Keratinocyte (primary cell): ENCODE measurements at regions not wholly inside any gene's neighbourhood (a gene's known extent, or its start where the extent isn't known, plus 50 kb on each side); places are given as distances from the start of the nearest gene placed in this dataset.

Experiments used
- DNase-seq: peaks from one replicate; pipeline ENCODE4 v3.0.0-alpha.2; 2011; ENCODE audit warnings: low read depth, missing footprints, low spot score
- FAIRE-seq: peaks from 2 replicates; lab custom pipeline; 2011; peaks lifted over from hg19 to GRCh38; lab: Jason Lieb, UNC
- H2AFZ ChIP-seq: 2 replicates; pipeline ENCODE4 v1.6.0; 2012; ENCODE audit warnings: low read length, control low read depth, inconsistent platforms; ENCODE audit not compliant: control insufficient read depth
- H3K27ac ChIP-seq: 2 replicates; pipeline ENCODE4 v1.5.1; 2011; ENCODE audit warnings: low read length; ENCODE audit not compliant: control insufficient read depth, insufficient read depth
- H3K27me3 ChIP-seq: 3 replicates; pipeline ENCODE4 v1.6.0; 2011; ENCODE audit warnings: low read length; ENCODE audit not compliant: control insufficient read depth, insufficient read depth; ENCODE audit errors: extremely low read depth
- H3K36me3 ChIP-seq, 2 experiments: 2 replicates in 1 of 2; 3 replicates in 1 of 2; pipeline ENCODE4 v1.5.1; 2011; ENCODE audit warnings: low read length in 2 of 2, mild to moderate bottlenecking in 1 of 2; ENCODE audit not compliant: control insufficient read depth in 2 of 2, insufficient read depth in 2 of 2; ENCODE audit errors: extremely low read depth in 1 of 2
- H3K4me1 ChIP-seq: 3 replicates; pipeline ENCODE4 v1.5.1; 2011; ENCODE audit warnings: low read length; ENCODE audit not compliant: control insufficient read depth, insufficient read depth; ENCODE audit errors: extremely low read depth
- H3K4me2 ChIP-seq: 3 replicates; pipeline ENCODE4 v1.6.0; 2011; ENCODE audit warnings: low read depth, low read length; ENCODE audit not compliant: control insufficient read depth, insufficient read depth; ENCODE audit errors: extremely low read depth
- H3K4me3 ChIP-seq, 3 experiments: fragments of 200-600 bp in 1 of 3; sonication (generic) in 1 of 3; 2 replicates in 2 of 3; 3 replicates in 1 of 3; pipeline ENCODE4 v1.5.1; 2011 to 2016; ENCODE audit warnings: low read length in 3 of 3, mild to moderate bottlenecking in 3 of 3, control low read depth in 2 of 3, inconsistent platforms in 1 of 3, low read depth in 1 of 3, mixed read lengths in 1 of 3, mixed run types in 1 of 3, moderate library complexity in 1 of 3; ENCODE audit not compliant: control insufficient read depth in 2 of 3, insufficient read depth in 2 of 3; ENCODE audit errors: extremely low read depth in 1 of 3
- H3K79me2 ChIP-seq: 2 replicates; pipeline ENCODE4 v1.6.0; 2012; ENCODE audit warnings: low read length; ENCODE audit not compliant: control insufficient read depth, insufficient read depth
- H3K9ac ChIP-seq: 3 replicates; pipeline ENCODE4 v1.6.0; 2011; ENCODE audit warnings: low read length; ENCODE audit not compliant: control insufficient read depth, insufficient read depth; ENCODE audit errors: extremely low read depth
- H3K9me1 ChIP-seq: 3 replicates; pipeline ENCODE4 v1.6.0; 2011; ENCODE audit warnings: low read length; ENCODE audit not compliant: control insufficient read depth, insufficient read depth; ENCODE audit errors: extremely low read depth
- H3K9me3 ChIP-seq: 2 replicates; pipeline ENCODE4 v1.5.1; 2012; ENCODE audit warnings: low read depth, low read length; ENCODE audit not compliant: control insufficient read depth
- H4K20me1 ChIP-seq: 3 replicates; pipeline ENCODE4 v1.6.0; 2011; ENCODE audit warnings: low read length; ENCODE audit not compliant: control insufficient read depth, insufficient read depth; ENCODE audit errors: extremely low read depth
- EZH2 ChIP-seq: IDR thresholded peaks from one replicate; pipeline ENCODE4 v1.6.1; 2012; ENCODE audit warnings: inconsistent platforms, mild to moderate bottlenecking, low read length, moderate library complexity
- dilution Hi-C: fragments of 300-500 bp; cut with MboI; formaldehyde crosslinking; loops from one replicate; pipeline ENCODE4 v1.7.0; 2020; ENCODE audit warnings: low sequenced_read_pairs; ENCODE audit not compliant: extremely low pct_ligation_motif_present
- TF ChIP-seq, protein P1 (sequence below), 3 experiments: IDR thresholded peaks in 1 of 3; conservative IDR thresholded peaks in 1 of 3; optimal IDR thresholded peaks in 1 of 3; 2 replicates in 2 of 3; 3 replicates in 1 of 3; pipeline versions ENCODE3 to v1.5.1; 2011; ENCODE audit warnings: low read length in 3 of 3, mild to moderate bottlenecking in 3 of 3, moderate library complexity in 2 of 3, control low read depth in 1 of 3, inconsistent platforms in 1 of 3; ENCODE audit not compliant: insufficient read depth in 2 of 3; ENCODE audit errors: extremely low read depth in 1 of 3

DNA sequence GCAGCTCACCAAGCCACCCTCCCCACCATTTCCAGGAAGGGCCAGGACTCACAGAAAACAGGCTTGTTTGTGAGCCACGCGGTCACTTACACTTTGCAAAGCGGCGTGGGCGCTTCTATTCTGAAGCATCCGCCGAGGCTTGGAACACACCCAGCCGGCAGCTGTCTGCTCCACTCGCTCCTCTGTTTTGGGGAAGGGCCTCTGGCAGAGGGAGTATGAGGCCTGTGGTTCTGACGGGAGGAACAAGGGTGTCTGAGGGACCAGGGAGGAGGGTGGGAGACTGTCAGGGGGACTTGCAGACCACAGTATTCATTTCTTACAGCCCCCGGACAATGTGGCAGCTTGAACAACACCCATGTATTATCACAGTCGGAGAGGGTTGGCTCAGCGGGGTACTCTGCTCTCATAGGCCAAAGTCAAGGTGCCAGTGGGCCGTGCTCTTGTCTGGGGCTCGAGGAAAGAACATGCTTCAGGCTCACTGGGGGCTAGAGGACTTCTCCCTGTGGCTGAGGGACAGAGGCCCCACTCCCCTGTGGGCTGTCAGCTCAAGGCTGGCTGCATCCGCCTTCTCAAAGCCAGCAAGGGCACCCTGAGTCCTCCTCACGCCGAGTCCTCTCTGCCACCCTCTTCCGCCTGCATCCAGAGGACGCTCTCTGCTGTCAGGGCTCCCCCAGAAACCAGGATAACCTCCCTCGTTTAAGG lies 60.4 kb upstream of the FAM20C start:
- no peak for FAIRE-seq
- no peaks in the 10 kb centered on the region for H3K9me3 ChIP-seq
- H3K27ac ChIP-seq, result no peak overlapping the region
- no peaks in the 10 kb centered on the region for H3K9me1 ChIP-seq
- no peak for DNase-seq
- H3K4me1 ChIP-seq, result no peaks in the 10 kb centered on the region
- peaks cover 7% of the 10 kb centered on the region for H3K27me3 ChIP-seq
- no peaks in the 10 kb centered on the region for H3K79me2 ChIP-seq
- H3K36me3 ChIP-seq, result no peaks in the 10 kb centered on the region
- no peak overlapping the region for H3K9ac ChIP-seq
- TF ChIP-seq, protein P1, sequence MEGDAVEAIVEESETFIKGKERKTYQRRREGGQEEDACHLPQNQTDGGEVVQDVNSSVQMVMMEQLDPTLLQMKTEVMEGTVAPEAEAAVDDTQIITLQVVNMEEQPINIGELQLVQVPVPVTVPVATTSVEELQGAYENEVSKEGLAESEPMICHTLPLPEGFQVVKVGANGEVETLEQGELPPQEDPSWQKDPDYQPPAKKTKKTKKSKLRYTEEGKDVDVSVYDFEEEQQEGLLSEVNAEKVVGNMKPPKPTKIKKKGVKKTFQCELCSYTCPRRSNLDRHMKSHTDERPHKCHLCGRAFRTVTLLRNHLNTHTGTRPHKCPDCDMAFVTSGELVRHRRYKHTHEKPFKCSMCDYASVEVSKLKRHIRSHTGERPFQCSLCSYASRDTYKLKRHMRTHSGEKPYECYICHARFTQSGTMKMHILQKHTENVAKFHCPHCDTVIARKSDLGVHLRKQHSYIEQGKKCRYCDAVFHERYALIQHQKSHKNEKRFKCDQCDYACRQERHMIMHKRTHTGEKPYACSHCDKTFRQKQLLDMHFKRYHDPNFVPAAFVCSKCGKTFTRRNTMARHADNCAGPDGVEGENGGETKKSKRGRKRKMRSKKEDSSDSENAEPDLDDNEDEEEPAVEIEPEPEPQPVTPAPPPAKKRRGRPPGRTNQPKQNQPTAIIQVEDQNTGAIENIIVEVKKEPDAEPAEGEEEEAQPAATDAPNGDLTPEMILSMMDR (optimal IDR thresholded peaks at IDR 0.05 in 1 of 3, IDR thresholded peaks at IDR 0.05 in 1 of 3, conservative IDR thresholded peaks at IDR 0.05 in 1 of 3; ENCODE audit: extremely low read depth in 1 of 3, insufficient read depth in 2 of 3, low read length in 3 of 3), result no peak
- TF ChIP-seq EZH2, result no peak
- no peak overlapping the region for H2AFZ ChIP-seq
- no peak overlapping the region for H3K4me2 ChIP-seq
- no peak overlapping the region for H3K4me3 ChIP-seq
- dilution Hi-C loops, result no loop called here
- H4K20me1 ChIP-seq, result no peaks in the 10 kb centered on the region

DNA sequence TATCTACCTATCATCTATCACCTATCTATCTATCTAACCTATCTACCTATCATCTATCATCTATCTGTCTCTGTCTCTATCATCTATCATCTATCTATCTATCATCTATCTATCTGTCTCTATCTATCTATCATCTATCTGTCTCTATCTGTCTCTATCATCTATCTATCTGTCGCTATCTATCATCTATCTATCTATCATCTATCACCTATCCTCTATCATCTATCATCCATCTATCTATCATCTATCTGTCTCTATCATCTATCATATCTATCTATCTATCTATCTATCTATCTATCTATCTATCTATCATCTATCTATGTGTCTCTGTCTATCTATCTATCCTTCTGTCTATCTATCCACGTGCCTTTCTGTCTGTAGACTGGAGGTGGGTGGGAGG lies 59.5 kb upstream of the FAM20C start:
- no peak overlapping the region for H3K4me3 ChIP-seq
- H3K27ac ChIP-seq, result no peak overlapping the region
- no peaks in the 10 kb centered on the region for H3K9me1 ChIP-seq
- no peaks in the 10 kb centered on the region for H4K20me1 ChIP-seq
- no peaks in the 10 kb centered on the region for H3K79me2 ChIP-seq
- H3K9me3 ChIP-seq, result no peaks in the 10 kb centered on the region
- FAIRE-seq (no peak), DNase-seq (no peak)
- H3K9ac ChIP-seq, result no peak overlapping the region
- H2AFZ ChIP-seq, result no peak overlapping the region
- H3K4me2 ChIP-seq, result no peak overlapping the region
- H3K27me3 ChIP-seq, result peaks cover 7% of the 10 kb centered on the region
- TF ChIP-seq, protein P1 (optimal IDR thresholded peaks at IDR 0.05 in 1 of 3, IDR thresholded peaks at IDR 0.05 in 1 of 3, conservative IDR thresholded peaks at IDR 0.05 in 1 of 3; ENCODE audit: extremely low read depth in 1 of 3, insufficient read depth in 2 of 3, low read length in 3 of 3), result no peak
- TF ChIP-seq EZH2, result no peak
- dilution Hi-C loops, result no loop called here
- no peaks in the 10 kb centered on the region for H3K36me3 ChIP-seq
- no peaks in the 10 kb centered on the region for H3K4me1 ChIP-seq
